WTC11 (cell line): ENCODE measurements at regions not wholly inside any gene's neighbourhood (a gene's known extent, or its start where the extent isn't known, plus 50 kb on each side); places are given as distances from the start of the nearest gene placed in this dataset.

Source experiments
- ATAC-seq: fragments of 200-7000 bp; cut with Tn5 transposase; 2 replicates; pipeline ENCODE4 v1.10.0; 2021; ENCODE audit warnings: mild to moderate bottlenecking, moderate library complexity
- CTCF ChIA-PET: fragments of 300-600 bp; sonication (Branson Sonifier 250); formaldehyde crosslinking; loops from one replicate; lab custom pipeline; 2021; ENCODE audit warnings: antibody characterized with exemption; lab: Charles Lee
- POLR2A ChIA-PET: fragments of 350-600 bp; sonication (Branson Sonifier 250); formaldehyde crosslinking; loops from one replicate; lab custom pipeline; 2021; ENCODE audit warnings: antibody characterized with exemption; lab: Charles Lee
- DNase-seq: peaks from one replicate; pipeline ENCODE4 v3.0.0; 2021; ENCODE audit warnings: low spot score
- H3K27ac Mint-ChIP-seq: 2 replicates; pipeline ENCODE4 v1.8.0; 2021; ENCODE audit warnings: mixed read lengths
- H3K27me3 Mint-ChIP-seq: 2 replicates; pipeline ENCODE4 v1.8.0; 2021; ENCODE audit warnings: low read depth, mild to moderate bottlenecking, moderate library complexity, mixed read lengths
- H3K36me3 Mint-ChIP-seq: 2 replicates; pipeline ENCODE4 v1.8.0; 2021; ENCODE audit warnings: mixed read lengths
- H3K4me1 Mint-ChIP-seq: 2 replicates; pipeline ENCODE4 v1.8.0; 2022; ENCODE audit warnings: mixed read lengths
- H3K4me3 Mint-ChIP-seq: 2 replicates; pipeline ENCODE4 v1.8.0; 2021; ENCODE audit warnings: mild to moderate bottlenecking, moderate library complexity, mixed read lengths
- H3K9me3 Mint-ChIP-seq: 2 replicates; pipeline ENCODE4 v1.8.0; 2021; ENCODE audit warnings: mixed read lengths
- AFF4 ChIP-seq: sonication (generic); formaldehyde crosslinking; IDR thresholded peaks from 2 replicates; pipeline ENCODE4 v1.8.1; 2023; ENCODE audit warnings: mild to moderate bottlenecking, missing genetic modification reagents, borderline replicate concordance
- ATF3 ChIP-seq: sonication (generic); formaldehyde crosslinking; conservative IDR thresholded peaks from 2 replicates; pipeline ENCODE4 v1.8.1; 2022; ENCODE audit warnings: mild to moderate bottlenecking, missing genetic modification reagents
- E2F1 ChIP-seq: sonication (generic); formaldehyde crosslinking; IDR thresholded peaks from 2 replicates; pipeline ENCODE4 v1.8.0; 2022; ENCODE audit warnings: mild to moderate bottlenecking, missing genetic modification reagents
- ELF4 ChIP-seq: sonication (generic); formaldehyde crosslinking; IDR thresholded peaks from 2 replicates; pipeline ENCODE4 v1.8.1; 2022; ENCODE audit warnings: low read depth, mild to moderate bottlenecking, moderate library complexity, missing genetic modification reagents
- EMX1 ChIP-seq: fragments of 250-450 bp; sonication (Bioruptor Pico); IDR thresholded peaks from 2 replicates; pipeline ENCODE4 v1.8.0; 2021; ENCODE audit warnings: mild to moderate bottlenecking
- FOXJ3 ChIP-seq: sonication (generic); formaldehyde crosslinking; IDR thresholded peaks from 2 replicates; pipeline ENCODE4 v1.9.0; 2021; ENCODE audit warnings: missing genetic modification reagents, mild to moderate bottlenecking, borderline replicate concordance
- FOXP1 ChIP-seq: sonication (generic); formaldehyde crosslinking; IDR thresholded peaks from 2 replicates; pipeline ENCODE4 v1.8.0; 2022; ENCODE audit warnings: missing genetic modification reagents, mild to moderate bottlenecking, moderate library complexity, borderline replicate concordance
- JUN ChIP-seq: sonication (generic); formaldehyde crosslinking; IDR thresholded peaks from 2 replicates; pipeline ENCODE4 v1.8.0; 2023; ENCODE audit warnings: mild to moderate bottlenecking, missing genetic modification reagents
- MYBL2 ChIP-seq: sonication (generic); formaldehyde crosslinking; IDR thresholded peaks from 2 replicates; pipeline ENCODE4 v1.8.1; 2023; ENCODE audit warnings: mild to moderate bottlenecking, moderate library complexity, missing genetic modification reagents
- NFATC4 ChIP-seq: fragments of 250-450 bp; sonication (Bioruptor Pico); IDR thresholded peaks from 2 replicates; pipeline ENCODE4 v1.9.0; 2021; ENCODE audit warnings: mild to moderate bottlenecking
- SMAD4 ChIP-seq: sonication (generic); formaldehyde crosslinking; IDR thresholded peaks from 2 replicates; pipeline ENCODE4 v1.8.0; 2022; ENCODE audit warnings: mild to moderate bottlenecking, missing genetic modification reagents
- SOX15 ChIP-seq: fragments of 250-450 bp; sonication (Bioruptor Pico); IDR thresholded peaks from 2 replicates; pipeline ENCODE4 v1.9.0; 2021; ENCODE audit warnings: mild to moderate bottlenecking
- SP1 ChIP-seq: sonication (generic); formaldehyde crosslinking; conservative IDR thresholded peaks from 2 replicates; pipeline ENCODE4 v1.8.1; 2022; ENCODE audit warnings: missing genetic modification reagents
- TCF7 ChIP-seq: sonication (generic); formaldehyde crosslinking; IDR thresholded peaks from 2 replicates; pipeline ENCODE4 v1.8.0; 2022; ENCODE audit warnings: mild to moderate bottlenecking, low read depth, missing genetic modification reagents, moderate library complexity
- TP53 ChIP-seq: sonication (generic); formaldehyde crosslinking; IDR thresholded peaks from 2 replicates; pipeline ENCODE4 v1.8.1; 2023; ENCODE audit warnings: mild to moderate bottlenecking, missing genetic modification reagents
- USF2 ChIP-seq: sonication (generic); formaldehyde crosslinking; IDR thresholded peaks from 2 replicates; pipeline ENCODE4 v1.8.1; 2023; ENCODE audit warnings: mild to moderate bottlenecking, missing genetic modification reagents, moderate library complexity
- ZBTB21 ChIP-seq: sonication (generic); formaldehyde crosslinking; IDR thresholded peaks from 2 replicates; pipeline ENCODE4 v1.8.1; 2023; ENCODE audit warnings: mild to moderate bottlenecking, missing genetic modification reagents, borderline replicate concordance
- ZNF263 ChIP-seq: sonication (generic); formaldehyde crosslinking; IDR thresholded peaks from 2 replicates; pipeline ENCODE4 v1.8.1; 2022; ENCODE audit warnings: low read depth, mild to moderate bottlenecking, moderate library complexity, missing genetic modification reagents
- ZNF396 ChIP-seq: fragments of 250-450 bp; sonication (Bioruptor Pico); IDR thresholded peaks from 2 replicates; pipeline ENCODE4 v1.8.0; 2021; ENCODE audit warnings: mild to moderate bottlenecking, moderate library complexity, borderline replicate concordance
- ZNF425 ChIP-seq: fragments of 250-450 bp; sonication (Bioruptor Pico); conservative IDR thresholded peaks from 2 replicates; pipeline ENCODE4 v1.9.0; 2021; ENCODE audit warnings: mild to moderate bottlenecking
- TF ChIP-seq, protein P1 (sequence below): sonication (generic); formaldehyde crosslinking; IDR thresholded peaks from 2 replicates; pipeline ENCODE4 v1.8.1; 2023; ENCODE audit warnings: mild to moderate bottlenecking, missing genetic modification reagents
- TF ChIP-seq, protein P2 (sequence below): fragments of 250-450 bp; sonication (Bioruptor Pico); IDR thresholded peaks from 2 replicates; pipeline ENCODE4 v1.9.0; 2021; ENCODE audit warnings: mild to moderate bottlenecking, borderline replicate concordance

DNA sequence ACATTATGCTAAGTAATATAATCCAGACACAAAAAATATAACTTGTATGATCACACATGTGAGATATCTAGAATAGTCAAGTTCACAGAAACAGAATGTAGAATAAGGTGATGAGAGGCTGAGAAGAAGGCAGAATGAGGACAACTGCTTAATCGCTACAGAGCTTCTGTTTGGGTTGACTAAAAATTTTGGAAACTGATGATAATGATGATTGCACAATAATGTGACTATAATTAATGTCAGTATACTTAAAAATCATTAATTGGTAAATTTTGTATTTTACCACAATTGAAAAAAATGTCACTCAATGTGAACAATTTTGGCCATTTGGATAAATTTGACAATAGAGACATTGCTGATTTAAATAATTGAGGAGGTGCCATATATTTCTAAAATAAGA lies 1374.4 kb upstream of the CDH8 start:
- no peak for ATAC-seq
- Mint-ChIP-seq H3K4me1 (no peaks in the 10 kb centered on the region), H3K27me3 (no peaks in the 10 kb centered on the region), H3K27ac (no peak overlapping the region), H3K36me3 (no peaks in the 10 kb centered on the region; the same call in 1 of the 2 replicates), H3K9me3 (peaks cover 13% of the 10 kb centered on the region; the same call in 1 of the 2 replicates), H3K4me3 (no peak overlapping the region)
- ChIA-PET CTCF (no interaction called here), POLR2A (no interaction called here)
- no peak for TF ChIP-seq ZNF263 (CRISPR knock-in tag)
- TF ChIP-seq, protein P1, sequence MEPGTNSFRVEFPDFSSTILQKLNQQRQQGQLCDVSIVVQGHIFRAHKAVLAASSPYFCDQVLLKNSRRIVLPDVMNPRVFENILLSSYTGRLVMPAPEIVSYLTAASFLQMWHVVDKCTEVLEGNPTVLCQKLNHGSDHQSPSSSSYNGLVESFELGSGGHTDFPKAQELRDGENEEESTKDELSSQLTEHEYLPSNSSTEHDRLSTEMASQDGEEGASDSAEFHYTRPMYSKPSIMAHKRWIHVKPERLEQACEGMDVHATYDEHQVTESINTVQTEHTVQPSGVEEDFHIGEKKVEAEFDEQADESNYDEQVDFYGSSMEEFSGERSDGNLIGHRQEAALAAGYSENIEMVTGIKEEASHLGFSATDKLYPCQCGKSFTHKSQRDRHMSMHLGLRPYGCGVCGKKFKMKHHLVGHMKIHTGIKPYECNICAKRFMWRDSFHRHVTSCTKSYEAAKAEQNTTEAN (CRISPR knock-in tag), result no peak
- no peak for TF ChIP-seq ATF3
- no peak for TF ChIP-seq SMAD4 (CRISPR knock-in tag)
- no peak for TF ChIP-seq ZBTB21 (CRISPR knock-in tag)
- TF ChIP-seq TCF7 (CRISPR knock-in tag), result no peak
- no peak for TF ChIP-seq SP1 (CRISPR knock-in tag)
- no peak for TF ChIP-seq TP53 (CRISPR knock-in tag)
- no peak for DNase-seq

DNA sequence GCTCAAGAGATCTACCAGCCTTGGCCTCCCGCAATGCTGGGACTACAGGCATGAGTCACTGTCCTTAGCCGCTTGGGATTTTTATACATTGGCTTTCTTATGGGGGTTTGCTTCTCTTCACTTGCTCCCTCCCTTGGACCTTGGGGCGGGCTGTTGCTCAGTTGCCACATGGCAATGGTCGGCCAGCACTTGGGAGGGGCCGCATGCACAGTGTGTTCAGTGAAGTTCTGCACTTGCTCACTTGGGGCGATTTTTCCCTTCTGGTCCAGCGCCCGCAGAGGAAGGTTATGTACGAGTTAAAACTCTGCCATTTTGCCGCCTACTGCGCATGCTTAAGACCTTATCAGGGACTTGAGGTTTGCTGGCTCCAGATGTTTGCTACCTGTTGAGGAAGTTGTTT lies 1367.6 kb upstream of the CDH8 start:
- H3K9me3 Mint-ChIP-seq, result peaks cover 8% of the 10 kb centered on the region; the same call in 1 of the 2 replicates
- no peaks in the 10 kb centered on the region for H3K27me3 Mint-ChIP-seq
- no peaks in the 10 kb centered on the region for H3K4me1 Mint-ChIP-seq
- DNase-seq (no peak), ATAC-seq (no peak)
- no peak overlapping the region for H3K27ac Mint-ChIP-seq
- POLR2A ChIA-PET, result no interaction called here
- H3K4me3 Mint-ChIP-seq, result no peak overlapping the region
- H3K36me3 Mint-ChIP-seq, result no peaks in the 10 kb centered on the region; the same call in 1 of the 2 replicates
- CTCF ChIA-PET, result no interaction called here
- TF ChIP-seq MYBL2 (CRISPR knock-in tag), result no peak
- TF ChIP-seq ZNF425 (CRISPR knock-in tag), result no peak
- no peak for TF ChIP-seq EMX1
- no peak for TF ChIP-seq SOX15 (CRISPR knock-in tag)
- no peak for TF ChIP-seq USF2 (CRISPR knock-in tag)
- no peak for TF ChIP-seq TP53 (CRISPR knock-in tag)
- no peak for TF ChIP-seq NFATC4
- TF ChIP-seq, protein P2, sequence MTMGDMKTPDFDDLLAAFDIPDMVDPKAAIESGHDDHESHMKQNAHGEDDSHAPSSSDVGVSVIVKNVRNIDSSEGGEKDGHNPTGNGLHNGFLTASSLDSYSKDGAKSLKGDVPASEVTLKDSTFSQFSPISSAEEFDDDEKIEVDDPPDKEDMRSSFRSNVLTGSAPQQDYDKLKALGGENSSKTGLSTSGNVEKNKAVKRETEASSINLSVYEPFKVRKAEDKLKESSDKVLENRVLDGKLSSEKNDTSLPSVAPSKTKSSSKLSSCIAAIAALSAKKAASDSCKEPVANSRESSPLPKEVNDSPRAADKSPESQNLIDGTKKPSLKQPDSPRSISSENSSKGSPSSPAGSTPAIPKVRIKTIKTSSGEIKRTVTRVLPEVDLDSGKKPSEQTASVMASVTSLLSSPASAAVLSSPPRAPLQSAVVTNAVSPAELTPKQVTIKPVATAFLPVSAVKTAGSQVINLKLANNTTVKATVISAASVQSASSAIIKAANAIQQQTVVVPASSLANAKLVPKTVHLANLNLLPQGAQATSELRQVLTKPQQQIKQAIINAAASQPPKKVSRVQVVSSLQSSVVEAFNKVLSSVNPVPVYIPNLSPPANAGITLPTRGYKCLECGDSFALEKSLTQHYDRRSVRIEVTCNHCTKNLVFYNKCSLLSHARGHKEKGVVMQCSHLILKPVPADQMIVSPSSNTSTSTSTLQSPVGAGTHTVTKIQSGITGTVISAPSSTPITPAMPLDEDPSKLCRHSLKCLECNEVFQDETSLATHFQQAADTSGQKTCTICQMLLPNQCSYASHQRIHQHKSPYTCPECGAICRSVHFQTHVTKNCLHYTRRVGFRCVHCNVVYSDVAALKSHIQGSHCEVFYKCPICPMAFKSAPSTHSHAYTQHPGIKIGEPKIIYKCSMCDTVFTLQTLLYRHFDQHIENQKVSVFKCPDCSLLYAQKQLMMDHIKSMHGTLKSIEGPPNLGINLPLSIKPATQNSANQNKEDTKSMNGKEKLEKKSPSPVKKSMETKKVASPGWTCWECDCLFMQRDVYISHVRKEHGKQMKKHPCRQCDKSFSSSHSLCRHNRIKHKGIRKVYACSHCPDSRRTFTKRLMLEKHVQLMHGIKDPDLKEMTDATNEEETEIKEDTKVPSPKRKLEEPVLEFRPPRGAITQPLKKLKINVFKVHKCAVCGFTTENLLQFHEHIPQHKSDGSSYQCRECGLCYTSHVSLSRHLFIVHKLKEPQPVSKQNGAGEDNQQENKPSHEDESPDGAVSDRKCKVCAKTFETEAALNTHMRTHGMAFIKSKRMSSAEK, result no peak
- TF ChIP-seq JUN (CRISPR knock-in tag), result no peak
- no peak for TF ChIP-seq ELF4 (CRISPR knock-in tag)
- TF ChIP-seq AFF4 (CRISPR knock-in tag), result no peak
- no peak for TF ChIP-seq ZNF396 (CRISPR knock-in tag)
- TF ChIP-seq E2F1 (CRISPR knock-in tag), result no peak
- TF ChIP-seq FOXJ3 (CRISPR knock-in tag), result no peak
- TF ChIP-seq SP1 (CRISPR knock-in tag), result no peak
- TF ChIP-seq FOXP1, result no peak
